ENCODE measurements at regions not wholly inside any gene's neighbourhood (a gene's known extent, or its start where the extent isn't known, plus 50 kb on each side); places are given as distances from the start of the nearest gene placed in this dataset.

GRCh38 chr2:204191574-204191973, 255.0 kb downstream of the ICOS start:
- no peaks in the 10 kb centered on the region; the same call in 1 of the 2 replicates for H3K27me3 ChIP-seq (ENCODE audit: insufficient read depth, low read length)
- H3K4me3 Mint-ChIP-seq, result no peak overlapping the region
- no peaks in the 10 kb centered on the region for H4K20me1 ChIP-seq (ENCODE audit: control insufficient read depth, insufficient read depth, insufficient read length)
- H2BK15ac ChIP-seq (ENCODE audit: low read depth, low read length), result no peak overlapping the region
- H4K8ac ChIP-seq (replicated peaks; ENCODE audit: insufficient read length, low read depth, low read length), result no peak overlapping the region
- no peak overlapping the region for H2BK20ac ChIP-seq (ENCODE audit: low read depth, low read length, poor library complexity, severe bottlenecking)
- no peak overlapping the region for H3K18ac ChIP-seq (ENCODE audit: insufficient read length, low read depth, low read length)
- no peak overlapping the region for H3T11ph ChIP-seq (ENCODE audit: low read length)
- no peak overlapping the region for H3K9ac ChIP-seq (ENCODE audit: extremely low read depth, insufficient read length, low read length)
- TF ChIP-seq, protein P1, sequence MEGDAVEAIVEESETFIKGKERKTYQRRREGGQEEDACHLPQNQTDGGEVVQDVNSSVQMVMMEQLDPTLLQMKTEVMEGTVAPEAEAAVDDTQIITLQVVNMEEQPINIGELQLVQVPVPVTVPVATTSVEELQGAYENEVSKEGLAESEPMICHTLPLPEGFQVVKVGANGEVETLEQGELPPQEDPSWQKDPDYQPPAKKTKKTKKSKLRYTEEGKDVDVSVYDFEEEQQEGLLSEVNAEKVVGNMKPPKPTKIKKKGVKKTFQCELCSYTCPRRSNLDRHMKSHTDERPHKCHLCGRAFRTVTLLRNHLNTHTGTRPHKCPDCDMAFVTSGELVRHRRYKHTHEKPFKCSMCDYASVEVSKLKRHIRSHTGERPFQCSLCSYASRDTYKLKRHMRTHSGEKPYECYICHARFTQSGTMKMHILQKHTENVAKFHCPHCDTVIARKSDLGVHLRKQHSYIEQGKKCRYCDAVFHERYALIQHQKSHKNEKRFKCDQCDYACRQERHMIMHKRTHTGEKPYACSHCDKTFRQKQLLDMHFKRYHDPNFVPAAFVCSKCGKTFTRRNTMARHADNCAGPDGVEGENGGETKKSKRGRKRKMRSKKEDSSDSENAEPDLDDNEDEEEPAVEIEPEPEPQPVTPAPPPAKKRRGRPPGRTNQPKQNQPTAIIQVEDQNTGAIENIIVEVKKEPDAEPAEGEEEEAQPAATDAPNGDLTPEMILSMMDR (conservative IDR thresholded peaks at IDR 0.05), result no peak
- H3K14ac ChIP-seq (ENCODE audit: insufficient read depth, low read length), result no peak overlapping the region
- H2BK5ac ChIP-seq (ENCODE audit: insufficient read length, low read length), result no peak overlapping the region
- H3K27ac ChIP-seq (ENCODE audit: insufficient read length, low read depth, low read length), result no peak overlapping the region
- no peaks in the 10 kb centered on the region for H3K23me2 ChIP-seq (ENCODE audit: insufficient read length, low read depth, low read length, poor library complexity, severe bottlenecking)
- H3K56ac ChIP-seq (ENCODE audit: insufficient read length, low read depth, low read length), result no peak overlapping the region
- no peak for DNase-seq
- H2AK5ac ChIP-seq (ENCODE audit: insufficient read length, low read length), result no peak overlapping the region
- H3K23ac ChIP-seq (ENCODE audit: insufficient read length, low read depth, low read length), result no peak overlapping the region
- H2AFZ ChIP-seq (ENCODE audit: low read length), result no peak overlapping the region
- no peaks in the 10 kb centered on the region for H3K9me3 ChIP-seq (ENCODE audit: control insufficient read depth, low read depth, low read length)
- H3K4me1 Mint-ChIP-seq, result peaks cover 9 to 10% of the 10 kb centered on the region in 2 experiments
- no peaks in the 10 kb centered on the region for H3K9me3 Mint-ChIP-seq
- H3K4ac ChIP-seq (ENCODE audit: low read depth, low read length), result no peak overlapping the region
- H3K4me1 ChIP-seq (ENCODE audit: insufficient read depth, low read length), result no peaks in the 10 kb centered on the region
- H3K79me1 ChIP-seq (ENCODE audit: insufficient read depth, low read depth, low read length, poor library complexity, severe bottlenecking), result no peaks in the 10 kb centered on the region
- H4K5ac ChIP-seq (ENCODE audit: insufficient read length, low read depth, low read length), result no peak overlapping the region
- no peaks in the 10 kb centered on the region for H3K36me3 Mint-ChIP-seq (ENCODE audit: insufficient read depth in 1 of 3, low read depth in 3 of 3)
- H3K4me2 ChIP-seq (ENCODE audit: insufficient read depth, insufficient read length, low read length), result no peak overlapping the region
- no peaks in the 10 kb centered on the region for H3K79me2 ChIP-seq (ENCODE audit: insufficient read depth, low read length)
- no peak overlapping the region for H2BK120ac ChIP-seq (ENCODE audit: low read depth, low read length, poor library complexity, severe bottlenecking)
- H4K91ac ChIP-seq (ENCODE audit: insufficient read length, low read depth, low read length), result no peak overlapping the region
- no peak overlapping the region for H3K27ac Mint-ChIP-seq
- no peak overlapping the region for H2BK12ac ChIP-seq (ENCODE audit: insufficient read length, low read depth, low read length)
- no peaks in the 10 kb centered on the region; the same call in 1 of the 2 replicates for H3K27me3 Mint-ChIP-seq (ENCODE audit: low read depth)

All from H9 (cell line).